ENCODE measurements at regions not wholly inside any gene's neighbourhood (a gene's known extent, or its start where the extent isn't known, plus 50 kb on each side); places are given as distances from the start of the nearest gene placed in this dataset.

GRCh38 chr12:98058213-98058612 lies 457.2 kb upstream of the TMPO start:
- Mint-ChIP-seq H3K4me3 (no peak overlapping the region), H3K36me3 (ENCODE audit: insufficient read depth in 1 of 3, low read depth in 3 of 3) (no peaks in the 10 kb centered on the region; a peak in 1 of 7 replicates), H3K9me3 (no peaks in the 10 kb centered on the region), H3K27ac (no peak overlapping the region), H3K27me3 (ENCODE audit: low read depth) (no peaks in the 10 kb centered on the region), H3K4me1 (peaks cover 8 to 9% of the 10 kb centered on the region in 2 experiments)
- no peaks in the 10 kb centered on the region for H4K20me1 ChIP-seq (ENCODE audit: control insufficient read depth, insufficient read depth, insufficient read length)
- H3K9ac ChIP-seq (ENCODE audit: extremely low read depth, insufficient read length, low read length) = no peak overlapping the region
- H3K14ac ChIP-seq (ENCODE audit: insufficient read depth, low read length) = no peak overlapping the region
- H3T11ph ChIP-seq (ENCODE audit: low read length) = no peak overlapping the region
- H3K23ac ChIP-seq (ENCODE audit: insufficient read length, low read depth, low read length) = no peak overlapping the region
- no peak for DNase-seq
- H2BK15ac ChIP-seq (ENCODE audit: low read depth, low read length) = no peak overlapping the region
- H3K79me2 ChIP-seq (ENCODE audit: insufficient read depth, low read length) = no peaks in the 10 kb centered on the region
- H3K4me2 ChIP-seq (ENCODE audit: insufficient read depth, insufficient read length, low read length) = no peak overlapping the region
- no CpG with 5 or more reads among the region's 4 CpGs for WGBS (ENCODE audit: extremely low coverage, insufficient read length, low lambda C conversion rate)
- H3K27ac ChIP-seq (ENCODE audit: insufficient read length, low read depth, low read length) = no peak overlapping the region
- no peak overlapping the region for H3K56ac ChIP-seq (ENCODE audit: insufficient read length, low read depth, low read length)
- no peaks in the 10 kb centered on the region for H3K9me3 ChIP-seq (ENCODE audit: control insufficient read depth, low read depth, low read length)
- H2AK5ac ChIP-seq (ENCODE audit: insufficient read length, low read length) = no peak overlapping the region
- no peak overlapping the region for H3K4ac ChIP-seq (ENCODE audit: low read depth, low read length)
- H2BK120ac ChIP-seq (ENCODE audit: low read depth, low read length, poor library complexity, severe bottlenecking) = no peak overlapping the region
- H4K8ac ChIP-seq (replicated peaks; ENCODE audit: insufficient read length, low read depth, low read length) = no peak overlapping the region
- no peaks in the 10 kb centered on the region for H3K23me2 ChIP-seq (ENCODE audit: insufficient read length, low read depth, low read length, poor library complexity, severe bottlenecking)
- H3K79me1 ChIP-seq (ENCODE audit: insufficient read depth, low read depth, low read length, poor library complexity, severe bottlenecking) = no peaks in the 10 kb centered on the region
- no peak overlapping the region for H3K18ac ChIP-seq (ENCODE audit: insufficient read length, low read depth, low read length)
- H4K5ac ChIP-seq (ENCODE audit: insufficient read length, low read depth, low read length) = no peak overlapping the region
- no peaks in the 10 kb centered on the region for H3K27me3 ChIP-seq (ENCODE audit: insufficient read depth, low read length)
- H2BK5ac ChIP-seq (ENCODE audit: insufficient read length, low read length) = no peak overlapping the region
- H4K91ac ChIP-seq (ENCODE audit: insufficient read length, low read depth, low read length) = no peak overlapping the region
- H2BK12ac ChIP-seq (ENCODE audit: insufficient read length, low read depth, low read length) = no peak overlapping the region
- no peak overlapping the region for H2BK20ac ChIP-seq (ENCODE audit: low read depth, low read length, poor library complexity, severe bottlenecking)
- H2AFZ ChIP-seq (ENCODE audit: low read length) = no peak overlapping the region
- H3K4me1 ChIP-seq (ENCODE audit: insufficient read depth, low read length) = no peaks in the 10 kb centered on the region; the same call in 1 of the 2 replicates
- TF ChIP-seq CTCF (conservative IDR thresholded peaks at IDR 0.05) = no peak

Data from H9 (cell line).